HepG2 (cell line): ENCODE measurements at regions not wholly inside any gene's neighbourhood (a gene's known extent, or its start where the extent isn't known, plus 50 kb on each side); places are given as distances from the start of the nearest gene placed in this dataset.

Source experiments
- ATAC-seq: fragments of 200-7000 bp; cut with Tn5 transposase; 3 replicates; pipeline ENCODE4 v1.9.1; 2020; ENCODE audit warnings: mild to moderate bottlenecking, moderate library complexity
- BruUV-seq: library from RNA; stranded (reverse); fragments of 400-500 nt; replicated peaks from 2 replicates; lab custom pipeline; 2021; lab: Mats Ljungman, UMichigan
- CTCF ChIA-PET: fragments of 300-600 bp; formaldehyde crosslinking; extraction: SDS; loops from one replicate; lab custom pipeline; 2021; ENCODE audit warnings: low total read pairs, inconsistent platforms, low intra/inter-chr PET ratio; lab: Yijun Ruan, JAX
- POLR2A ChIA-PET: fragments of 350-600 bp; sonication (Branson Sonifier 250); formaldehyde crosslinking; loops from one replicate; lab custom pipeline; 2020; ENCODE audit warnings: antibody characterized with exemption, inconsistent platforms; lab: Yijun Ruan, JAX
- DNase-seq: peaks from one replicate; pipeline ENCODE4 v3.0.0-alpha.2; 2015; ENCODE audit warnings: low spot score
- FAIRE-seq: peaks from 3 replicates; lab custom pipeline; 2011; peaks lifted over from hg19 to GRCh38; lab: Jason Lieb, UNC
- H2AFZ ChIP-seq: one replicate; pipeline ENCODE4 v1.6.1; 2011; ENCODE audit warnings: low read length, inconsistent platforms
- H3K27ac ChIP-seq: fragments of 300-600 bp; 3 replicates; pipeline ENCODE4 v1.8.0; 2011; ENCODE audit warnings: mixed run types, mild to moderate bottlenecking, mixed read lengths, low read length, inconsistent platforms; ENCODE audit not compliant: insufficient read depth; ENCODE audit errors: extremely low read length
- H3K27me3 ChIP-seq, 2 experiments: fragments of 200-600 bp in 1 of 2; 2 replicates in 1 of 2; 3 replicates in 1 of 2; pipeline versions ENCODE4 v1.6.0 to v1.8.0; 2011; ENCODE audit warnings: low read length in 2 of 2, mild to moderate bottlenecking in 2 of 2, moderate library complexity in 2 of 2, inconsistent platforms in 1 of 2; ENCODE audit not compliant: insufficient read depth in 2 of 2, control insufficient read depth in 1 of 2
- H3K36me3 ChIP-seq, 2 experiments: fragments of 200-600 bp in 1 of 2; replicated peaks in 1 of 2; 2 replicates in 1 of 2; 3 replicates in 1 of 2; pipeline versions ENCODE4 v1.5.1 to v1.8.0; 2011; ENCODE audit warnings: low read length in 2 of 2, inconsistent platforms in 1 of 2; ENCODE audit not compliant: insufficient read depth in 2 of 2, control insufficient read depth in 1 of 2
- H3K4me1 ChIP-seq: 2 replicates; pipeline ENCODE4 v1.5.1; 2012; ENCODE audit warnings: low read length, inconsistent platforms; ENCODE audit not compliant: insufficient read depth
- H3K4me2 ChIP-seq: 2 replicates; pipeline ENCODE4 v1.6.0; 2011; ENCODE audit warnings: low read depth, low read length, inconsistent platforms
- H3K4me3 ChIP-seq, 3 experiments: fragments of 200-600 bp in 1 of 3; sonication (generic), shearing (Covaris generic) in 1 of 3; replicated peaks in 1 of 3; 2 replicates each; pipeline ENCODE4 v1.5.1; 2011 to 2016; ENCODE audit warnings: low read length in 3 of 3, inconsistent platforms in 2 of 3, low read depth in 2 of 3, mild to moderate bottlenecking in 2 of 3, control low read depth in 1 of 3, mixed read lengths in 1 of 3; ENCODE audit not compliant: insufficient read depth in 1 of 3
- H3K79me2 ChIP-seq: one replicate; pipeline ENCODE4 v1.6.1; 2011; ENCODE audit warnings: low read length, inconsistent platforms; ENCODE audit not compliant: insufficient read depth
- H3K9ac ChIP-seq: 2 replicates; pipeline ENCODE4 v1.6.0; 2011; ENCODE audit warnings: mild to moderate bottlenecking, low read depth, low read length, inconsistent platforms; ENCODE audit not compliant: insufficient read depth
- H3K9me3 ChIP-seq: 2 replicates; pipeline ENCODE4 v1.5.1; 2012; ENCODE audit warnings: mild to moderate bottlenecking, low read length
- H4K20me1 ChIP-seq: 2 replicates; pipeline ENCODE4 v1.6.0; 2011; ENCODE audit warnings: inconsistent platforms, mild to moderate bottlenecking, low read length, moderate library complexity; ENCODE audit not compliant: insufficient read depth
- CREB1 ChIP-seq, 2 experiments: fragments of 450-650 bp in 1 of 2; IDR thresholded peaks; 2 replicates each; pipeline ENCODE4 v1.6.1; 2016 to 2017; ENCODE audit warnings: control low read depth in 1 of 2, mild to moderate bottlenecking in 1 of 2, missing compliant biosample characterization in 1 of 2, missing genetic modification characterization in 1 of 2
- MIER3 ChIP-seq: IDR thresholded peaks from 2 replicates; pipeline ENCODE4 v1.6.1; 2016; ENCODE audit warnings: missing compliant biosample characterization, borderline replicate concordance
- ZHX2 ChIP-seq, 2 experiments: sonication (generic) in 1 of 2; formaldehyde crosslinking in 1 of 2; IDR thresholded peaks; 2 replicates each; pipeline versions ENCODE4 v1.6.1 to v1.9.0; 2014 to 2022; ENCODE audit warnings: antibody characterized with exemption in 1 of 2, borderline replicate concordance in 1 of 2, inconsistent platforms in 1 of 2, low read depth in 1 of 2, missing genetic modification reagents in 1 of 2
- ZNF33A ChIP-seq: sonication (generic); formaldehyde crosslinking; IDR thresholded peaks from 2 replicates; pipeline ENCODE4 v1.5.1; 2020; ENCODE audit warnings: missing genetic modification reagents, mild to moderate bottlenecking, moderate library complexity, borderline replicate concordance
- ZNF703 ChIP-seq: sonication (generic); formaldehyde crosslinking; IDR thresholded peaks from 2 replicates; pipeline ENCODE4 v1.5.1; 2020; ENCODE audit warnings: missing genetic modification reagents, mild to moderate bottlenecking, moderate library complexity, borderline replicate concordance
- ZNF768 ChIP-seq: sonication (generic); formaldehyde crosslinking; IDR thresholded peaks from 2 replicates; pipeline ENCODE4 v1.4.0; 2020; ENCODE audit warnings: missing genetic modification reagents
- whole genome bisulfite sequencing: methylation state at CpG from one replicate; pipeline ENCODE4 v1.1.6; 2017; ENCODE audit warnings: low lambda C conversion rate; 5-methylcytosine and 5-hydroxymethylcytosine counted together
- in situ Hi-C: cut with HindIII; loops from 2 replicates; pipeline ENCODE4 v1.10.0; 2017; ENCODE audit warnings: low pct_unique_long_range_greater_than_20kb; ENCODE audit not compliant: extremely low pct_ligation_motif_present
- intact Hi-C: fragments of 100-400 bp; cut with micrococcal nuclease; formaldehyde crosslinking; loops from one replicate; pipeline ENCODE4 v1.10.0; 2022; ENCODE audit not compliant: unreplicated experiment

GRCh38 chr2:239544918-239545465 lies 144.2 kb upstream of the HDAC4 start:
- intact Hi-C loops: no loop called here
- POLR2A ChIA-PET: no interaction called here
- no peak for TF ChIP-seq ZNF768 (CRISPR knock-in tag)
- no peak for TF ChIP-seq MIER3
- TF ChIP-seq ZNF703 (CRISPR knock-in tag): no peak
- peak; percentile 65 for TF ChIP-seq CREB1 (IDR thresholded peaks at IDR 0.05)
- no peak for TF ChIP-seq CREB1 (CRISPR knock-in tag; IDR thresholded peaks at IDR 0.05)
- TF ChIP-seq ZNF33A (CRISPR knock-in tag): no peak
- TF ChIP-seq ZHX2 (IDR thresholded peaks at IDR 0.05; ENCODE audit: low read depth): no peak
- no peak for TF ChIP-seq ZHX2 (CRISPR knock-in tag; IDR thresholded peaks at IDR 0.05; ENCODE audit: borderline replicate concordance)
- TF ChIP-seq, all 625 proteins: peak for 1
- H4K20me1 ChIP-seq: no peaks in the 10 kb centered on the region
- CTCF ChIA-PET: no interaction called here
- H3K36me3 ChIP-seq: no peaks in the 10 kb centered on the region
- H2AFZ ChIP-seq: no peak overlapping the region
- H3K4me3 ChIP-seq: no peak overlapping the region
- H3K4me2 ChIP-seq: no peak overlapping the region
- H3K9me3 ChIP-seq: no peaks in the 10 kb centered on the region
- no peak overlapping the region for H3K9ac ChIP-seq
- H3K79me2 ChIP-seq: no peaks in the 10 kb centered on the region
- WGBS: 43% methylated on average over 10 of the region's 12 CpGs
- no peaks in the 10 kb centered on the region for H3K4me1 ChIP-seq
- no peak for DNase-seq
- ATAC-seq: no peak
- no peak for FAIRE-seq
- peaks cover 6 to 41% of the 10 kb centered on the region in 2 experiments; a peak in 3 of 5 replicates for H3K27me3 ChIP-seq
- BruUV-seq: no TSS peak
- in situ Hi-C loops: no loop called here
- no peak overlapping the region for H3K27ac ChIP-seq
